Neural progenitor cell (in vitro differentiated cells): ENCODE measurements at regions not wholly inside any gene's neighbourhood (a gene's known extent, or its start where the extent isn't known, plus 50 kb on each side); places are given as distances from the start of the nearest gene placed in this dataset.

Experiments used
- EZH2 ChIP-seq: fragments of 200-600 bp; sonication (generic); IDR thresholded peaks from 2 replicates; pipeline ENCODE4 v1.6.1; 2017; ENCODE audit warnings: antibody characterized with exemption, mild to moderate bottlenecking, moderate library complexity
- EZH2phosphoT487 ChIP-seq: fragments of 200-600 bp; sonication (generic); IDR thresholded peaks from 2 replicates; pipeline ENCODE4 v1.6.1; 2017; ENCODE audit warnings: antibody characterized with exemption
- TF ChIP-seq, protein P1 (sequence below): fragments of 200-600 bp; sonication (generic); IDR thresholded peaks from 2 replicates; pipeline ENCODE4 v1.5.1; 2017; ENCODE audit warnings: antibody characterized with exemption, mild to moderate bottlenecking

DNA sequence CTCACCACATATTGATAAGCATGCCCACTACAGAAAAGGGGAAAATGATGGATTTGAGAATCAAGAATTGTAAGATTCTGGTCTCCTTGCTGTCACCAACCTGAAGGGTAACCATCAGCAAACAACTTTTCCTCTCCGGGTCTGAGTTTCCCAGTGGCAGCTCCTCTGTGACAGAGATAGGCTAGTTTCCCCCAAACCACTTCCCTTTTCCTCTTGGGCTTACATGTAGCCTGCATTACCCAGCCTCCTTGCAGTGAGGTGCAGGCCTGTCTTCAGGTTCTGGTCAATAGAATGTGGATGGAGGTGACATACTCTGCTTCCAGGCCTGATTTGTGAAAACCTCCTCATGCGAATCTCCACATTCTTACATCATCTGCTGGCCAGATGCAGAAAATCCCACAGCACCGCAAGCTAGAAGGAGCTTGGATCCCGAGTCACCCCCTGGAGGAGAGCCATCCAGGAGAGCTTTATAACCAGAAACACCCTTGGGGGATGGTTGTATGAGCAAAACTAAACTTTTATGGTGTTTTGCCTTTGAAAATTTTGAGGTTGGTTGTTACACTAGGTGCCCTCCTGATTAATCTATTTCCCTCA, 206.1 kb downstream of the RGS3 start:
- TF ChIP-seq, protein P1, sequence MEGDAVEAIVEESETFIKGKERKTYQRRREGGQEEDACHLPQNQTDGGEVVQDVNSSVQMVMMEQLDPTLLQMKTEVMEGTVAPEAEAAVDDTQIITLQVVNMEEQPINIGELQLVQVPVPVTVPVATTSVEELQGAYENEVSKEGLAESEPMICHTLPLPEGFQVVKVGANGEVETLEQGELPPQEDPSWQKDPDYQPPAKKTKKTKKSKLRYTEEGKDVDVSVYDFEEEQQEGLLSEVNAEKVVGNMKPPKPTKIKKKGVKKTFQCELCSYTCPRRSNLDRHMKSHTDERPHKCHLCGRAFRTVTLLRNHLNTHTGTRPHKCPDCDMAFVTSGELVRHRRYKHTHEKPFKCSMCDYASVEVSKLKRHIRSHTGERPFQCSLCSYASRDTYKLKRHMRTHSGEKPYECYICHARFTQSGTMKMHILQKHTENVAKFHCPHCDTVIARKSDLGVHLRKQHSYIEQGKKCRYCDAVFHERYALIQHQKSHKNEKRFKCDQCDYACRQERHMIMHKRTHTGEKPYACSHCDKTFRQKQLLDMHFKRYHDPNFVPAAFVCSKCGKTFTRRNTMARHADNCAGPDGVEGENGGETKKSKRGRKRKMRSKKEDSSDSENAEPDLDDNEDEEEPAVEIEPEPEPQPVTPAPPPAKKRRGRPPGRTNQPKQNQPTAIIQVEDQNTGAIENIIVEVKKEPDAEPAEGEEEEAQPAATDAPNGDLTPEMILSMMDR: no peak
- TF ChIP-seq EZH2phosphoT487 (no peak), EZH2 (no peak)
